ENCODE measurements at regions not wholly inside any gene's neighbourhood (a gene's known extent, or its start where the extent isn't known, plus 50 kb on each side); places are given as distances from the start of the nearest gene placed in this dataset.

GRCh38 chr2:402721-403120 is 114.8 kb upstream of the ALKAL2 start:
- TF ChIP-seq, protein P1, sequence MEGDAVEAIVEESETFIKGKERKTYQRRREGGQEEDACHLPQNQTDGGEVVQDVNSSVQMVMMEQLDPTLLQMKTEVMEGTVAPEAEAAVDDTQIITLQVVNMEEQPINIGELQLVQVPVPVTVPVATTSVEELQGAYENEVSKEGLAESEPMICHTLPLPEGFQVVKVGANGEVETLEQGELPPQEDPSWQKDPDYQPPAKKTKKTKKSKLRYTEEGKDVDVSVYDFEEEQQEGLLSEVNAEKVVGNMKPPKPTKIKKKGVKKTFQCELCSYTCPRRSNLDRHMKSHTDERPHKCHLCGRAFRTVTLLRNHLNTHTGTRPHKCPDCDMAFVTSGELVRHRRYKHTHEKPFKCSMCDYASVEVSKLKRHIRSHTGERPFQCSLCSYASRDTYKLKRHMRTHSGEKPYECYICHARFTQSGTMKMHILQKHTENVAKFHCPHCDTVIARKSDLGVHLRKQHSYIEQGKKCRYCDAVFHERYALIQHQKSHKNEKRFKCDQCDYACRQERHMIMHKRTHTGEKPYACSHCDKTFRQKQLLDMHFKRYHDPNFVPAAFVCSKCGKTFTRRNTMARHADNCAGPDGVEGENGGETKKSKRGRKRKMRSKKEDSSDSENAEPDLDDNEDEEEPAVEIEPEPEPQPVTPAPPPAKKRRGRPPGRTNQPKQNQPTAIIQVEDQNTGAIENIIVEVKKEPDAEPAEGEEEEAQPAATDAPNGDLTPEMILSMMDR (conservative IDR thresholded peaks at IDR 0.05 in 1 of 2, IDR thresholded peaks at IDR 0.05 in 1 of 2; ENCODE audit: low read depth in 1 of 2, low read length in 2 of 2): no peak
- no peak for TF ChIP-seq EZH2 (IDR thresholded peaks at IDR 0.05; ENCODE audit: low read length, missing control alignments)
